HG03342 (cell line): ENCODE measurements at regions not wholly inside any gene's neighbourhood (a gene's known extent, or its start where the extent isn't known, plus 50 kb on each side); places are given as distances from the start of the nearest gene placed in this dataset.

ENCODE experiments used
- ATAC-seq: cut with Tn5 transposase; IDR thresholded peaks from one replicate; pipeline ENCODE4 v1.9.1; 2021; ENCODE audit warnings: mild to moderate bottlenecking, moderate library complexity; ENCODE audit not compliant: unreplicated experiment

DNA sequence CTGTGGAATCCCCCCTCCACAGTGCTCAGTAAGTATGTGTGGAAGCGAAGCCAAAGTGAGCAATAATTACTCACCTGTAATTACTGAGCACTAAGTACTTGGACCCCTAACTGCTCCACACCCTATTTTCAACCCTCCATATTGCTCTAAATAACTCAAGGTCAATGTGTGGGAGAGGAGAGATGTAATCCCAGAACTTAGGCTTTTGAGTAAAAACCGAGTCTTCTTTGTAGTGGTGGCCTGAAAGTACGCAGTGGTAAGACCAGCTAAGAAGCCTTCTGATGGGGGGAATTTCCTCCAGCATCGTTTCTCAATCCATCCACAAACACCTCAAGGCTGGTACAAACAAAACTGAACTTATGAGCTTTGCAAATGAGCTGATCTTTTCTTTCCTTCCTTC lies 551.6 kb downstream of the ZEB2 start:
- no peak for ATAC-seq

DNA sequence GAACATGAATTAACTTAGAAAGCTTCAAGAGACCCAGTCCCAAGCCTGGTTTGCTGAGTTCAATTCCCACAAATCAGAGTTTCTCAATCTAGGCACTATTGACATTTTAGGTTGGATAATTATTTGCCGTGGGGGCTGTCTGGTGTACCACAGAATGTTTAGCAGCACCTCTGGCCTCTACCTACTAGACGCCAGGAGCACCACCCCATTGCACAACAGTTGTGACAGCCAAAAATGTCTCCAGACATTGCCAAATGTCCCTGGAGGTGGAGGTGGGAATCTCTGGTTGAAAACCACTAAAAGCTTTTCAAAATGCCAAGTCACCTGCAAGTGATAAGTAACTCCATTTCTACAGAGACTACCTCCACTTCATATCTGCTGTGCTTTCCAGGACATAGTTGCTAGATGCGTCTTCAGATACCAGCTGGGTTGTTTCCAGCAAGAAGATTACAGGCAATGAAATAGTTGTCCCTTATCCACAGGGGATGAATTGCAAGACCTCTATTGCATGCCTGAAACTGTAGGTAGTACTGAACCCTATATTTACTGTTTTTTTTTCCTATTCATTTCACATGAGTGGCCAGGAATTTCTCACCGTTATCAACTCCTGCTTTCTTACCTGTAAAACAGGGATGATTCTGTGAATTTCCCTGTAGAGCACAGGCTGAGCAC lies 554.3 kb downstream of the ZEB2 start:
- ATAC-seq: no peak

DNA sequence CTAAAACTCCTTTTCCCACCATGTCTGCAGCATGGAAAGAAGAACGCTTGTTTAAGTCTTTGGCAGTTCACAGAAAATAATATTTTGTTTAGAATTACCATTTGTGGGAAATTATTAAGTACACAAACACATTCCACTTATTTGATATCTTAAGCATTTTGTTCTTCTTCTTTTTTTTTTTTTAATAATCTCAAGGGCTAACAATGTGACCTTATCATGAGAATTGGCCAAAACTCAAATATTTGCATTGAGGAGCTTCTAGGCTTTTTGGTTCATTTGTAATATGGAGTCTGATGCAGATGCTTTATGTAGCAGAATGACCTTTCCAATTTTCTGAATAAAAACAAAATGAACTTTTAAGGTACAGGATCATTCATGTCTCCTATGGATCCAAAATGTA lies 555.0 kb downstream of the ZEB2 start:
- ATAC-seq: no peak

DNA sequence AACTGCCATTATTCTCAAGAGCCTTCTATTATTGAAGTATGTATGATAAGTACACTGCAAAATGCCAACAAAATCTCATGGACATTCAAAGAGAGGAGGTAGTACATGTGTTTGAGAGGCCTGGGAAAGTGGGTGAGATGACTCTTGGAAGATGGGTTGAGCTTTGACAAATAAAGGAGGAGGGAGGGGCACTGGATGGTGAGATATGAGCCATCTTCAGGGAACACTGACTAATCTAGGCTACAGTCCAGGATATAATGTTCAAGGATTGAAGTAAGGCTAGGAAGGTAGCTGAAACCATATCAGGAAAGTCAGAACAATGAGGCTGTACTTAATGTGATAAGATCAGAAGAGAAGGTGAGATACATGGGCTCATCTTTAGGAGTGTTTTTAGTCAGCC lies 559.7 kb downstream of the ZEB2 start:
- ATAC-seq: no peak

DNA sequence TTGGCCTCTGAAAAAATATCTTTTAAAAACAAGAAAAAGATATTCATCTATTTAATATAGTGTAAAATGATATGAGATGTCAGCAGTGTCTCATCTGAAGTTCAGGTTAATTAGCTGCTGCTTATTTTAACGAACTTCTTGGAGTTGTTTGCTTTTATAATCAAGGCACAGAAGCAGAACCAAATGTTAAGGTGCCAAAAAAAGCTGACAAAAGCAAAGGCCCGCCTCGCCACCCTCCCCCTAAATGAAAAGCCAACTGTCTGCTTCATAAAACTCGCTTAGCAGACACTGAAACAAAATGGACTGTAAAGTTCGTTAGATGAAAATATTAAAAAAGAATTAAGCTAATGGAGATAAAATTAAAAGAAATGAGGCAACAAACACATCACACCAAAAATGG lies 562.6 kb downstream of the ZEB2 start:
- no peak for ATAC-seq

DNA sequence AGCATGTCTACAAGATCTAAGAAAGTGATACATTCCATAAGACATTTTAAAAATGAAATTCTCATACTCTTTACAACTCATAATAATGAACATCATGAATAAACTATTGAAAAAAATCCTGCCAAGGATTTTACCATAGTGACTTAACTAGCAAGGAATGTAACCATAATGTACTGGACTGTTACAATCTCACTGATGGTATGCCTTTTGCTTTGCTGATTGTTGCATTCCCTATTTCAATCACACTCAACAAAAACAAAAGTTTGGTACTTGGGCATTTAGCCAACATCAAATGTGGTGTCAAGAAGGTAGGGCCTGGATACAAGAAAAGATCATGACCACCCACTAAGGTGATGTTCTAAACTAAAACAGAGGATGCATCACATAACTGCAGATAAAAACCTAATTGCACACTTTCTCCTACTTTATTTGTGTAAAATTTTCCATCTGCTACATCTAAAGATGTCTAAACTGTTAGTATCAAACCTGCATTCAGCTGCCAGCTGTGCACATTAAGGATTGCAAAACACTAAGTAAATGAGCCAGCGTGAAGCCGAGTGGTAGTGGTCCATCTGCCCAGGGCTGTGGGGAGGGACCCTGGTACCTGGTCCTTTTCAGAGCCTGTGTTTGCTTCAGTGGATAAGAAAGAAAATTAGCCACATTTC lies 564.4 kb downstream of the ZEB2 start:
- no peak for ATAC-seq

DNA sequence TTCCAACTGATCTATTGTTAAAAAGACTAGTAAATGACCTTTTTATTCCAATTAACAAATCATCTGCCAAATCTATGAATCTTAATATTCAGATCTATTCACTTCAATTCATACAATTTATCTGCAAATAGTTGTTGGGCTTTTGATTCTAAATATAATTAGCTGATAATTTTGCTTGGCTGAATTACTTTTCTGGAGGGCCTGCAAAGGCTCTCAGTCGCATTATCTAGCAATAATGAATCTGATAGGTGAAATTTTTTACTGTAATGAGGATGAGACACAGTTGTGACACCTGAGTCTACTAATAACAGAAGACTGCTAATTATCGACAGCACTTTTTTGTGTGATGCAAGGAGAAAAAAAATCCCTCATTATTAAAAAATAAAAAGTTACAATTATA lies 565.1 kb downstream of the ZEB2 start:
- ATAC-seq: no peak

DNA sequence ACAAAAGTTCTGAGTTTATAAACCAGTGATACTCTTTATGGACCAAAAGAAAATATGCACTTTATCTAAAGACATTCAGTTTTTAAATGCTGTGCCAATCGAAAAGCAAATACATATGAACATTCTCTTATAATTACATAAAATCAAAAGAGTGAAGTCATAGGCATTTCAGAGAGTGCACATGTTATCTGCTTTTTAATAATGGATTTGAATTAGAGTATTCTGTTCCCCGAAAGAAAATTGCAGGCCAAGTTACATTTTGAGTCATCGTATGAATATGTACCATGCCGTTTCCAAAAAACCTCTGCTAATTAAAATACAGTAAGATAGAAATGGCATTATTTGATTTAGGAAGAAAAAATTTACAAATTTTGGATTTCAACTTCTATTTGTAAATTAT lies 565.7 kb downstream of the ZEB2 start:
- ATAC-seq: no peak

DNA sequence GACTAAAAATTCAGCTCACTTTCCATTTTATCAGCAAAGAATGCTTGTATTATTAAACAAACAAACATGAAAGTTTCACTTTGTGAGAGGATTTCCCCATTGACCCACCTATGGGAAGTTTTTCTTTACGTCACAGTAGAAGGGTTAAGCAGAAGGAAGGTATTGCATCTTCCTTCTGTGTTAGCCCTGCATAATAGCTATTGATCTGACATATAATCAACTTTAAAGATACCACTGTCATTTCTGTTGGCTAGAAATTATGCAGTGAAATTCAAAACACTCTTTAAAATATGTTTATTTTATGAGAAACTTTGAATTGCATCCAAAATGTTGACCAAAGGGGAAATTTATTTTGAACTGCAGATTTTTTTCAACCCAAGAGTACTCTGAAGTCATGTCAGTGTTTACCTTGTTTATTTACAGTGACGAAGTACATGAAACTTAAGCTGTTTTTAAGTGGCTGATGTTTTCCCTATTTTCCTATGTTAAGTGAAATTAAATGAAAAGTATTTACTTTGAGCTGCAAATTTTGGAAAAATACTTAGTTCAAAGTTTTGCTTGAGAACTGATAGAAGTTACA lies 566.4 kb downstream of the ZEB2 start:
- ATAC-seq: no peak

DNA sequence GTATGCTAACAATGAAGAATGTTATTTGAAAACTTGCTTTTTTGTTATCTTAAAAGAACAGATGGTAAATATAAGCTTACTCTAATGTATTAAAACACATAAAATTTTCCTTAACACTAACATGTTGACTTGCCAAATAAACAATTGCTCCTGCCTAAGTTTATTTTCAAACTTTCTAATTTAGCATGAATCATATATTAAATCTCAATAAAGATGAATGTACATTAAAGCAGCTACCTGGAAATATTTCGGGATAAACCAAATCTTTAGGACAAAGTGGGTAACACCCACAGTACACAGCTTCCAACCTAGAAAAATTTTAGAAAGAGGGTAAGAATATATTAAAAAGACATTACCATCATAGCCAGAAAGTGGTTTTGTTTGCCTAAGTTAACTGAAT lies 567.4 kb downstream of the ZEB2 start:
- ATAC-seq: no peak

DNA sequence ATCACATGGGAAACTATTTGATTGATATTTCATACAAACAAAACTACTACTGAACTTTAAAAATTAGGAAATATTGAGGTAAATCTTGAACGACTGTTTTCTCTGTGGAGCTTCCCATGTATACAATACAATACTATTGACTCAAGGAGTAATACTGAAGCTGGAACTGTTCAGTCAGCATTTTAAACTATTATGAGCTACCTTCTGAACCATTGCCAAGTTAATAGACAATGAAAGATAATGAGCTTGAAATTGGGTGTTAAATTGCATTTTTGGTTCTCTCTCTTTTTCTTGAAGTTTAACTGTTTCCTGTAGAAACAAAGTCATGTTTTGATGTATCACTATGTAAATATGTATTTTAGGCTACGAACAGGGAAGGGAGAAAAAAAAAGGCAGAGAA lies 569.2 kb downstream of the ZEB2 start:
- no peak for ATAC-seq

DNA sequence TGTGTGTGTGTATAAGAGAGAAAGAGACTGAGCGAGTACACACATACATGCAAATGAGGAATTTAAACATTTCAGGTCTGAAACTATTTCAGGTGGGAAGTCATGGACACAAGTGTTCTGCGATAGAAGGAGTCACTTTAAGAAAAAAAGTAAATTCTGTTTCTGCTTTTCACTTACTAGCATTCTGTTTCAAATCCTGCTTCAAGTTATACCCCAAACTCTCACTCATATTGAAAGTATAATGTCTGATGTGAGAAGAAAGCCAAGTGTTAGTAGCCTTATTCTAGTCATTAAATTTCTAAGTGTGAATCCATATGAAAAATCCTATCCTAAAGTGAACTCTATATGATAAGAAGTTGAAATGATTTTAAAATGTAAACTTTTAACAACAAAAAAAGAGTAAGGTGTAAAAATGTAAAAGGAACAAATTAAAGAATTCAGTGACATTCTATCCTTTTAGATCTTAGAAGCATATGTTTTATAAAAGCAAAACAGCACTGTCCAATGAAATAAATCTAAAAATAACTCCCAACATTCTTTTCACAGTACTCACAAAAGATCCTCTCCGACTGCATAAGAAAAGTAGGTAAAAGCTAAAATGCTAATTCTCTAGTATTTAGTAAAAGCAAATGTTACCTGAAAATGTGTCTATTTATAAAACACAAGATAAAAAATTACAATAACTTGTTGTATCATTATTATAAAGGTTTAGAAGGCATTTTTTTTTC lies 570.6 kb downstream of the ZEB2 start:
- ATAC-seq: no peak

DNA sequence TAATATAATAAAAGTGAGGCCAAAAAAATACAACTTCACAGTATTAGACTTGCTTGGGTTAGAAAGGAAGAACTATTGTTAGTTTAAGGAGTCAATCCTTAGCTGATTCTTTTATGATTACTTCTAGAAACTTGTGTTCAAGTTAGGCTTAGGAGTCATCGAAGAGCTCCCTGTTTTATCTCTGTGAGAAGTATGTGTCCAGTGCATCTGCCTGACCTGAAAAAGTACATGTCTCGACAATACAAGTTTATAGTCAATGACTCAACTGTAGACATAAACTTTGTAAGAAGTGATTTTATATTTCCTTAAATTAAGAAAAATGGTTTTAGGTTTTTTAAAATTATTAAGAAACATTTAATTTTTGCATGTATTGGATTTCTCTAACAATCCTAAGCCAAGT lies 571.2 kb downstream of the ZEB2 start:
- no peak for ATAC-seq

DNA sequence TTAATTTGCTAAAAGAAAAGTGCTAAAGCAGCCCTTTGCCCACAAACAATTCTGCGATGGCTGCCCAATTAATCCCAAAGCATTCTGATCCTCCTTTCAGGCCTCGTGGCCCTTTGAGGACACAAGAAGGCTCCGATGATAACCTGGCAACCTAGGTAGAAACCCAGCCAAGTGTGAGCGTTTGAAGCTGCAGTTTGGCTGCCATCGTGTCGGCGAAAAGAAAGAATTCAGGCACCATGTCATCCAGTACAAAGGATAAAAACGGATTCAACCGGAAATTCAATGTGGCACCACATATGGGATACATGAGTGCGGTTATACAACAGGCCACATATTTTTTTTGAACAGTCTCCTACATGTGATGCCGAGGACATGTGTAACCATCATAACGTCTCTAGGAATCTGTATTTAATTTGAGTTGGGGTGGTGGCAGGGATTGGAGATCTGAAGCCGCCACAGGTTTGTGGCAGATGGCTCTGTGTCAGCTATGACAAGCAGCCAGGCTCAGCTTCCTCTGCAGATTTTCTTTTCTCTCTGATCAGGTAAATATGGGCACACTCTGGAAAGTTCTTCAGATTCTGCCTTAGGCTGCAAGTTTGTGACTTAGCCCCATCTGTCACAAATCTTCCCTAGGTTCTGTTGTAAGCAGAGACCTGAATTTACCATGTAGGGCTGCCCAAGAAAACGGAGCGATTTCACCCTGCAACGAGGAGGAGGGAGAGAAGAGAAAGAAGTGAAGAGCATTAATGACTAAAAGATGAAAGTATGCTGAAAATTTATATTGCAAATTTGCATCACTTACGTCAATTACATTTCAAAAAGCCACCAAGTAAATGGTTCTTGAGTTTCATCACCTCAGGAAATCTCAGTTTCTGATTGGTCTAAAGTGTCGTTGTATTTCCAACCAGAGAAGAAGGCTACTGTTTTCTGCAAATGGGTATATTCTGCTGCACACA lies 573.2 kb downstream of the ZEB2 start:
- no peak for ATAC-seq

DNA sequence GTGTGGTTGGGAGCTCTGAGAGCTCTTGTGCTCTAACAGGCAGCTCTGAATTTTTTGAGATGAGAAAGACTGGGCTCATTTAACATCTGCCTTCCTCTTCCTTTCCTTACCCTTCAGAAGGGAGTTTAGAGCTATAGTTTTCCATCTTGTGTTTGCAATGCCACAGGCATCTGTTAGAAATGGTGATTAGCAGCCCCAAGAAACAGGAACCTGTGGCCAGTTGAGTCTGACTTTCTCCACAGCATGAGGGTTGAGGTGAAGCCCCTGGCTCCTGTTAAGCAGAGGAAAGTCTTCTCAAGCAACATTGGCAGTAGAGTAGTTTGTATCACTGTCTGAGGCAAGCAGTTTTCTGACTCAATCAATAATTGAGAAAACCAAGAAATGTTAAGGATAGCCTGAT lies 577.4 kb downstream of the ZEB2 start:
- no peak for ATAC-seq

DNA sequence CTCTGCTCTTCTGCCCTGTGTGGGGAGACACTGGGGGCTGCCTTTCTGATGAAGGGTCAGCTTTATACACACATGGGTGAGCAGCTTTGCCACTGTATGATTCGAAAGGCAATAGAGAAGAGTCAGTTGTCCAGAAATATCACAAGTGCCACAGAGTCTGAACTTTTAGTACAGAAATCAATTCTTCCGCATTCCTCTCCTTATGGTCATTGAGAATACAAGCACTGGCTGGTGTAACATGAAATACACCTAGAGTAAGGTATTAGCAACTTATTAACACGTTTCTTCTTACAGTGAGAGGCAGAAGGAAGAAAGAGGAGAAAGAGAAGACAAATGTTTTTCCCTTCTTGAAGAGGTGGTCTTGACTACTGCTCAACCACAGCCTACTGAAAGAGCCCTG lies 579.2 kb downstream of the ZEB2 start:
- ATAC-seq: no peak

DNA sequence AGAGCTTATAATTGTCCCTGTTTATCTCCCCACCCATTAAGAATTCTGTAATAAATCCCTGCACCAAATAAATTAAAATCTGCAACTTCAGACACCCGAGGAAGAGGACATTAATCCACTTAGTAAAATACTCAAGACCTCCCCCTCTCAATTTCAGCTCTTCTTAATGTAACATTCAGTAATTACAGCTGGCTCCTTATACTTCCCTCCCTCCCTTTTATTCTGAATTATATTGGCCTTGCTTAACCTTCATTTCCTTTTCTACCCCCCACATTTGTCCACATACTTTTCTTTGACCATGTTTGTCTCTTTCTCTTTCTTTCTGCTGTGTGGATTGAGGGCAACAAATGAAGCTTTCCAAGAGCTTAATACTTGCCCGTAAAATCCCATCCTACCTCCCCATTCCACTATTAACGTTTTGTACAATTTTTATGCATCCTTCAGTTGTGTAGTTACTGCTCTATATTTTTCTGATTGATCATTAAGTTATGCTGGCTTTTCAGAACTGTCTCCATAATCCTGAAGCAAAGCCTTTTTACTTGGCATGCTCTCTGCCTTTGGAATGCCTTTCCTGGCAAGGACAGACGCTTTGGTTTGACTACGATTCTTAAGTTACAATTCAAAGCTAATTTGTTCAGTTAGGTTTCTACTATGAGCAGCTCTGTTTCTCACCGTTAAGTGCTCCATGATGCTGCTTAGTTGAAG lies 580.1 kb downstream of the ZEB2 start:
- no peak for ATAC-seq

DNA sequence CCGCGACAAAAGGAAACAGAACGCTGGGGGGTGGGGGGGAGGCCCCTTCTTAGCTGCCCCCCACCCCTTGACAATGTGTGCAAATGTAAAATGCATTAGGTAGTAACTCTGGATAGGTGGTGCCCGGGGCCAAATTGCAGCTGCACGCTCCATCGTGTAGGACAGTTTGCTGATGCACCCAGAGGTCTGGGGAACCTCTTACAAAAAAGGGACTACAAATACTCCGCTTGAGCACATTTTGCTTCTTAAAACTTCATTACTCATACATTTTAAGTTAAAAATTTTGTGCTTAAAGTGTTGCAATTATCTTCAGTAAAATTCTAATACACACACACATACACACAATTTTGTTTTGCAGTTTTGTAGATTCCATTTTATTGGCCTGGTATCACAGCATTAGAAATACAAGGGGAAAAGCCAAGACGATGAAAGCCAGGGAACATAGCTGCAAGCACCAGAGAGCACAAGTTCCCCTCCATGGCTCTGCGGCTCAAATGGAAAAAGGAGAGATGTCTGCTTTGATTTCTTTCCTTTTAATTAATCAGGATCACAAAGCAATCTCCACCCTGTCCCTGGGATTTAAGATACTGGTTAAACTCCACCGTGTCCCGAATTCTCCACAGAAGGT lies 582.1 kb downstream of the ZEB2 start:
- ATAC-seq: no peak

DNA sequence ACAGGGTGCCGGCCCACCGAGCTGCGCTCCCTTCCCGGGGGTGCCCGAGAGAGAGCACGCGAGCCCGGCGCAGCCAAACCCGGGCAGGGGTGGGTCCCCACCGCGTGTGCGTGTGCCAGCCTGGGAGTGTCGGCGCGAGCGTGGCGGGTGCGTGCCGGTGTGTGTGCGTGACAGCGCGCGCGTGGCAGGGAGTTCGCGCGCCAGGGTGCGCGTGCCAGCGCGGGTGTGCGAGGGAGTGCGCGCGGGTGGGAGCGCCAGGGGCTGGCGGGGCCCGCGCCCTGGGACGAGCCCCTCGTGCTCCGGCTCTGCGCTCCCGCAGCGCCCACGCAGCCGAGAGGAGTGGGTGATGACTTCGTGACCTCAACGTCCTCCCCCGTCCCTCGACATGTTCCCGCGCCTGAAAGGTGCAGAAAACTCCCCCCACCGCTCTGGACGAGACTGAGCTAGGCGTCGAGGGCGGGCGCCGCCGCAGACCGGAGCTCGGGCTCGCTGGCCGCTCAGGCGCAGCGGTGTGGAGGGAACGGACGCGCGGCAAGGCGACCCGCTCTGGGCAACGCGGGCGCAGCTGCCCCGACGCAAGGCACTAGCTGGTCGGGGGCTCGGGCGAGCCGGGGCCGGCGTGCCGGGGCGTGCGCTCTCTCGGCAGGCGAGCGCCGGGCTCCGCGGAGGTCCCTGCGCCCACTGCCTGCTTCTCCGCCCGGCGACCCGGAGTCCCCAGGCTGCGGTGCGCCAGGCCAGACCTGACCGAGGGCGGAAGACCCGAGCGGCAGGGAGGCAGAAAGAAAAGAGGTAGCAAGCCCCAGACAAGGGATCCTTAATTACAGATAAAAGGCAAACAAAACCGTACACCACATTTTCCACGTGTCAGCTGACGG lies 582.8 kb downstream of the ZEB2 start:
- peak; percentile 74 for ATAC-seq
